ENCODE measurements at regions not wholly inside any gene's neighbourhood (a gene's known extent, or its start where the extent isn't known, plus 50 kb on each side); places are given as distances from the start of the nearest gene placed in this dataset.

DNA sequence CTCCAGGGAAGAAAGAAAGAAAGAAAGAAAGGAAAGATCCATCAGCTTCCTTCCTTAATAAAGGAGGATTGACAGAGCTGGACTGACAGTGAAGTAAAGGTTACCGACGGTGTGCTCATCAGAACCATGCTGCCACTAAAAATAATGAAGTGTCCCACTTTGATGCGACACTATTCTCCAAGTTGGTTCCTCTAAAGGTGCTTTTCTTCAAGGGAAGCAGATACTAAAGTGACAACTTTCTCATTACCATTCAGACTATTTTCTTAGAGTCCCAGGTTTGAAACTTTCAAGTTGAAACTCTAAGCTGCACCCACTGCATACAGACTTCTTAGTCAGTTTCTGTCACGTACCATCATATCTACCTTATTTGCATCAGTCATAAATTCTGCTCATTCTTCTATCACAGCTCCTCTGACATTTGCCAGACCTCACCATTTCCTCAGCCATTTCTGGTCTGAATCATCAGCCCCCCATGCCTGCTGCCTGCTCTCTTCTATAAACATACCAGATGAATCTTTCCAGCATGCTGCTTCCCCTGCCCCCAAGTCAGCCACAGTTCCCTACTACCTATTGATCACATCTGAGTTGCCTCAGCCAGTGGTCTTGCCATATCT, 177.6 kb downstream of the DEPDC1B start (continued):
- TF ChIP-seq, protein P1, sequence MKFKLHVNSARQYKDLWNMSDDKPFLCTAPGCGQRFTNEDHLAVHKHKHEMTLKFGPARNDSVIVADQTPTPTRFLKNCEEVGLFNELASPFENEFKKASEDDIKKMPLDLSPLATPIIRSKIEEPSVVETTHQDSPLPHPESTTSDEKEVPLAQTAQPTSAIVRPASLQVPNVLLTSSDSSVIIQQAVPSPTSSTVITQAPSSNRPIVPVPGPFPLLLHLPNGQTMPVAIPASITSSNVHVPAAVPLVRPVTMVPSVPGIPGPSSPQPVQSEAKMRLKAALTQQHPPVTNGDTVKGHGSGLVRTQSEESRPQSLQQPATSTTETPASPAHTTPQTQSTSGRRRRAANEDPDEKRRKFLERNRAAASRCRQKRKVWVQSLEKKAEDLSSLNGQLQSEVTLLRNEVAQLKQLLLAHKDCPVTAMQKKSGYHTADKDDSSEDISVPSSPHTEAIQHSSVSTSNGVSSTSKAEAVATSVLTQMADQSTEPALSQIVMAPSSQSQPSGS (IDR thresholded peaks at IDR 0.05; ENCODE audit: low read length), result no peak; the same call in 1 of the 2 replicates
- TF ChIP-seq NFXL1 (IDR thresholded peaks at IDR 0.05; ENCODE audit: borderline replicate concordance) (no peak), CHD2 (IDR thresholded peaks at IDR 0.05; ENCODE audit: borderline replicate concordance, low read depth, low read length) (no peak; the same call in 1 of the 2 replicates), JUNB (IDR thresholded peaks at IDR 0.05) (peak; percentile 70), BMI1 (IDR thresholded peaks at IDR 0.05; ENCODE audit: borderline replicate concordance) (no peak), NBN (IDR thresholded peaks at IDR 0.05) (peak; percentile 31; the same call in 1 of the 2 replicates), RCOR1 (conservative IDR thresholded peaks at IDR 0.05; ENCODE audit: low read depth, low read length) (no peak), IKZF1 (conservative IDR thresholded peaks at IDR 0.05) (peak; percentile 41), ZNF24 (IDR thresholded peaks at IDR 0.05) (no peak), NRF1 (conservative IDR thresholded peaks at IDR 0.05; ENCODE audit: low read depth, low read length) (no peak), NFYB (IDR thresholded peaks at IDR 0.05; ENCODE audit: insufficient read depth, low read depth, low read length) (no peak), SIN3A (IDR thresholded peaks at IDR 0.05; ENCODE audit: low read depth, low read length) (no peak), BACH1 (IDR thresholded peaks at IDR 0.05; ENCODE audit: borderline replicate concordance) (no peak), BCL11A (IDR thresholded peaks at IDR 0.05; ENCODE audit: low read depth, low read length) (0 out of 2 replicates have a peak, but pooled peaks have one; percentile 38), POU2F2 (IDR thresholded peaks at IDR 0.05; ENCODE audit: borderline replicate concordance, low read depth, low read length) (peak; percentile 84; the same call in 1 of the 3 replicates)
- TF ChIP-seq, protein P2, sequence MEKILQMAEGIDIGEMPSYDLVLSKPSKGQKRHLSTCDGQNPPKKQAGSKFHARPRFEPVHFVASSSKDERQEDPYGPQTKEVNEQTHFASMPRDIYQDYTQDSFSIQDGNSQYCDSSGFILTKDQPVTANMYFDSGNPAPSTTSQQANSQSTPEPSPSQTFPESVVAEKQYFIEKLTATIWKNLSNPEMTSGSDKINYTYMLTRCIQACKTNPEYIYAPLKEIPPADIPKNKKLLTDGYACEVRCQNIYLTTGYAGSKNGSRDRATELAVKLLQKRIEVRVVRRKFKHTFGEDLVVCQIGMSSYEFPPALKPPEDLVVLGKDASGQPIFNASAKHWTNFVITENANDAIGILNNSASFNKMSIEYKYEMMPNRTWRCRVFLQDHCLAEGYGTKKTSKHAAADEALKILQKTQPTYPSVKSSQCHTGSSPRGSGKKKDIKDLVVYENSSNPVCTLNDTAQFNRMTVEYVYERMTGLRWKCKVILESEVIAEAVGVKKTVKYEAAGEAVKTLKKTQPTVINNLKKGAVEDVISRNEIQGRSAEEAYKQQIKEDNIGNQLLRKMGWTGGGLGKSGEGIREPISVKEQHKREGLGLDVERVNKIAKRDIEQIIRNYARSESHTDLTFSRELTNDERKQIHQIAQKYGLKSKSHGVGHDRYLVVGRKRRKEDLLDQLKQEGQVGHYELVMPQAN (conservative IDR thresholded peaks at IDR 0.05), result no peak
- TF ChIP-seq, protein P3, sequence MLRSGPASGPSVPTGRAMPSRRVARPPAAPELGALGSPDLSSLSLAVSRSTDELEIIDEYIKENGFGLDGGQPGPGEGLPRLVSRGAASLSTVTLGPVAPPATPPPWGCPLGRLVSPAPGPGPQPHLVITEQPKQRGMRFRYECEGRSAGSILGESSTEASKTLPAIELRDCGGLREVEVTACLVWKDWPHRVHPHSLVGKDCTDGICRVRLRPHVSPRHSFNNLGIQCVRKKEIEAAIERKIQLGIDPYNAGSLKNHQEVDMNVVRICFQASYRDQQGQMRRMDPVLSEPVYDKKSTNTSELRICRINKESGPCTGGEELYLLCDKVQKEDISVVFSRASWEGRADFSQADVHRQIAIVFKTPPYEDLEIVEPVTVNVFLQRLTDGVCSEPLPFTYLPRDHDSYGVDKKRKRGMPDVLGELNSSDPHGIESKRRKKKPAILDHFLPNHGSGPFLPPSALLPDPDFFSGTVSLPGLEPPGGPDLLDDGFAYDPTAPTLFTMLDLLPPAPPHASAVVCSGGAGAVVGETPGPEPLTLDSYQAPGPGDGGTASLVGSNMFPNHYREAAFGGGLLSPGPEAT (IDR thresholded peaks at IDR 0.05; ENCODE audit: low read depth), result no peak
- TF ChIP-seq, protein P4, sequence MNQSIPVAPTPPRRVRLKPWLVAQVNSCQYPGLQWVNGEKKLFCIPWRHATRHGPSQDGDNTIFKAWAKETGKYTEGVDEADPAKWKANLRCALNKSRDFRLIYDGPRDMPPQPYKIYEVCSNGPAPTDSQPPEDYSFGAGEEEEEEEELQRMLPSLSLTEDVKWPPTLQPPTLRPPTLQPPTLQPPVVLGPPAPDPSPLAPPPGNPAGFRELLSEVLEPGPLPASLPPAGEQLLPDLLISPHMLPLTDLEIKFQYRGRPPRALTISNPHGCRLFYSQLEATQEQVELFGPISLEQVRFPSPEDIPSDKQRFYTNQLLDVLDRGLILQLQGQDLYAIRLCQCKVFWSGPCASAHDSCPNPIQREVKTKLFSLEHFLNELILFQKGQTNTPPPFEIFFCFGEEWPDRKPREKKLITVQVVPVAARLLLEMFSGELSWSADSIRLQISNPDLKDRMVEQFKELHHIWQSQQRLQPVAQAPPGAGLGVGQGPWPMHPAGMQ (IDR thresholded peaks at IDR 0.05; ENCODE audit: borderline replicate concordance), result no peak
- TF ChIP-seq, protein P5, sequence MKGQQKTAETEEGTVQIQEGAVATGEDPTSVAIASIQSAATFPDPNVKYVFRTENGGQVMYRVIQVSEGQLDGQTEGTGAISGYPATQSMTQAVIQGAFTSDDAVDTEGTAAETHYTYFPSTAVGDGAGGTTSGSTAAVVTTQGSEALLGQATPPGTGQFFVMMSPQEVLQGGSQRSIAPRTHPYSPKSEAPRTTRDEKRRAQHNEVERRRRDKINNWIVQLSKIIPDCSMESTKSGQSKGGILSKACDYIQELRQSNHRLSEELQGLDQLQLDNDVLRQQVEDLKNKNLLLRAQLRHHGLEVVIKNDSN (IDR thresholded peaks at IDR 0.05; ENCODE audit: borderline replicate concordance, extremely low read length, insufficient read depth, low read depth, low read length), result no peak
- TF ChIP-seq, protein P6, sequence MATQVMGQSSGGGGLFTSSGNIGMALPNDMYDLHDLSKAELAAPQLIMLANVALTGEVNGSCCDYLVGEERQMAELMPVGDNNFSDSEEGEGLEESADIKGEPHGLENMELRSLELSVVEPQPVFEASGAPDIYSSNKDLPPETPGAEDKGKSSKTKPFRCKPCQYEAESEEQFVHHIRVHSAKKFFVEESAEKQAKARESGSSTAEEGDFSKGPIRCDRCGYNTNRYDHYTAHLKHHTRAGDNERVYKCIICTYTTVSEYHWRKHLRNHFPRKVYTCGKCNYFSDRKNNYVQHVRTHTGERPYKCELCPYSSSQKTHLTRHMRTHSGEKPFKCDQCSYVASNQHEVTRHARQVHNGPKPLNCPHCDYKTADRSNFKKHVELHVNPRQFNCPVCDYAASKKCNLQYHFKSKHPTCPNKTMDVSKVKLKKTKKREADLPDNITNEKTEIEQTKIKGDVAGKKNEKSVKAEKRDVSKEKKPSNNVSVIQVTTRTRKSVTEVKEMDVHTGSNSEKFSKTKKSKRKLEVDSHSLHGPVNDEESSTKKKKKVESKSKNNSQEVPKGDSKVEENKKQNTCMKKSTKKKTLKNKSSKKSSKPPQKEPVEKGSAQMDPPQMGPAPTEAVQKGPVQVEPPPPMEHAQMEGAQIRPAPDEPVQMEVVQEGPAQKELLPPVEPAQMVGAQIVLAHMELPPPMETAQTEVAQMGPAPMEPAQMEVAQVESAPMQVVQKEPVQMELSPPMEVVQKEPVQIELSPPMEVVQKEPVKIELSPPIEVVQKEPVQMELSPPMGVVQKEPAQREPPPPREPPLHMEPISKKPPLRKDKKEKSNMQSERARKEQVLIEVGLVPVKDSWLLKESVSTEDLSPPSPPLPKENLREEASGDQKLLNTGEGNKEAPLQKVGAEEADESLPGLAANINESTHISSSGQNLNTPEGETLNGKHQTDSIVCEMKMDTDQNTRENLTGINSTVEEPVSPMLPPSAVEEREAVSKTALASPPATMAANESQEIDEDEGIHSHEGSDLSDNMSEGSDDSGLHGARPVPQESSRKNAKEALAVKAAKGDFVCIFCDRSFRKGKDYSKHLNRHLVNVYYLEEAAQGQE (IDR thresholded peaks at IDR 0.05; ENCODE audit: low read depth, low read length), result no peak
